OCI-LY3 (cell line): ENCODE measurements at regions not wholly inside any gene's neighbourhood (a gene's known extent, or its start where the extent isn't known, plus 50 kb on each side); places are given as distances from the start of the nearest gene placed in this dataset.

Experiments used
- CTCF ChIP-seq: fragments of 200-600, 300-600 bp; sonication (generic); IDR thresholded peaks from 2 replicates; pipeline ENCODE4 v1.5.1; 2014; ENCODE audit warnings: antibody characterized with exemption, low read length, low read depth
- EZH2phosphoT487 ChIP-seq: fragments of 200-600 bp; shearing (Covaris generic); IDR thresholded peaks from 2 replicates; pipeline ENCODE4 v1.6.1; 2018; ENCODE audit warnings: antibody characterized with exemption, mixed run types, low read depth

GRCh38 chr20:54837226-54837625 lies 361.8 kb downstream of the DOK5 start:
- TF ChIP-seq CTCF = no peak
- no peak for TF ChIP-seq EZH2phosphoT487
